Activated B cell treated with CpG ODN at 0.5 μM for 24 hours (primary cell): ENCODE measurements at regions not wholly inside any gene's neighbourhood (a gene's known extent, or its start where the extent isn't known, plus 50 kb on each side); places are given as distances from the start of the nearest gene placed in this dataset.

Experiments used
- ATAC-seq: fragments of 200-7000 bp; cut with Tn5 transposase; one replicate; pipeline ENCODE4 v1.10.0; 2021; ENCODE audit warnings: low read depth, mild to moderate bottlenecking, moderate library complexity
- CTCF ChIA-PET: fragments of 350-600 bp; sonication (Branson Sonifier 250); formaldehyde crosslinking; loops from one replicate; lab custom pipeline; 2021; ENCODE audit warnings: antibody characterized with exemption; lab: Charles Lee
- POLR2A ChIA-PET: fragments of 350-600 bp; sonication (Branson Sonifier 250); formaldehyde crosslinking; loops from one replicate; lab custom pipeline; 2021; ENCODE audit warnings: antibody characterized with exemption; lab: Charles Lee
- DNase-seq: peaks from one replicate; pipeline ENCODE4 v3.0.0; 2022
- H3K27ac Mint-ChIP-seq: one replicate; pipeline ENCODE4 v1.8.0; 2020; ENCODE audit warnings: mixed read lengths
- H3K27me3 Mint-ChIP-seq: one replicate; pipeline ENCODE4 v1.8.0; 2021; ENCODE audit warnings: mixed read lengths
- H3K36me3 Mint-ChIP-seq: one replicate; pipeline ENCODE4 v1.8.0; 2021; ENCODE audit warnings: low read depth, mixed read lengths
- H3K4me1 Mint-ChIP-seq: one replicate; pipeline ENCODE4 v1.8.0; 2021; ENCODE audit warnings: mixed read lengths
- H3K4me3 Mint-ChIP-seq: one replicate; pipeline ENCODE4 v1.8.0; 2020; ENCODE audit warnings: mild to moderate bottlenecking, mixed read lengths
- H3K9me3 Mint-ChIP-seq: one replicate; pipeline ENCODE4 v1.8.0; 2020; ENCODE audit warnings: mixed read lengths
- CTCF ChIP-seq: fragments of 200-600 bp; IDR thresholded peaks from one replicate; pipeline ENCODE4 v1.8.0; 2022; ENCODE audit warnings: antibody characterized with exemption, mild to moderate bottlenecking
- intact Hi-C: fragments of 100-400 bp; cut with micrococcal nuclease; formaldehyde crosslinking; loops from one replicate; pipeline ENCODE4 v1.15.1; 2024

DNA sequence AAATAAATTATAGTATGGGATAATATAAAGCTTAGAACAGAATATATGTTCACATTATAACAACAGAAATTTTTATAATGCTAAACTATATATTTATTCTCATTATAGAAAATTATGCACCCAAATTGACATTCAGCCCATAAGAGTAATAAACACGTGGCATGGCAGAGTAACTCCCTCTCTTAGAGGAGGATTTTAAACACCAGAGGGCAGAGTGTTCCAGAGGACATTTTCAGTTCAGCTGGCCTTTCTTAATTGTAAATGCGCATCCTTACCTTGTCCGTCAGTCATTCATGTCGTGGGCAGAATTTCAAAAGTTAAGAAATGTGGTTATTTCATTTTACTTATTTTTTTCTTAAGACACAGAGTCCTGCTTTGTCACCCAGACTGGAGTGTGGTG lies 147.1 kb downstream of the TANC2 start:
- CTCF ChIA-PET, result interaction anchor here (0.7 to 2.9 kb wide), 2 partner anchors 31 to 293 kb away, joined by 3 to 25 read pairs; no protein-coding TSS in a partner anchor
- Mint-ChIP-seq H3K9me3 (no peaks in the 10 kb centered on the region), H3K27ac (no peak overlapping the region), H3K36me3 (no peaks in the 10 kb centered on the region), H3K27me3 (peaks cover 2% of the 10 kb centered on the region), H3K4me1 (no peaks in the 10 kb centered on the region), H3K4me3 (no peak overlapping the region)
- ATAC-seq (no peak), DNase-seq (no peak)
- intact Hi-C loops, result loop anchor here (1.0 kb wide), 1 partner anchor 293 kb away; no protein-coding TSS in a partner anchor
- no peak for TF ChIP-seq CTCF
- POLR2A ChIA-PET, result no interaction called here

DNA sequence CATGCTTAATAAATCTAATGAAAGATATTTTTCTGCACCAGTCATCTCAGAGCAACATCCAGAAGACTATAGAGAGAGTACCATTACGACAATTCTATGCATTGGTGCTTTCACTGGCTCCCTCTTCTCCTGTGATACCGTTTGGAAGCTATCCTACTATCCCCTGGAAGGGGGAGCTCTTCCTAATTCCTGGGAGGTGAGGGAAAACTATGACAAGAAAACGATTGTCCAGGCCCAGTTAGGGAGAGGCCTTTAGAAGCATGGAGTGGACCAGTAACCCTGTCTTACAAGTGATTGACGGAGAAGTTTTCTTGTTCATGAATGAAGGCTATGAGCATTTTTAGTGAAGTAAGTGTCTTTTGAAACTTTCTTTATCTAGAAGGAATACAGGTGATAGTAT lies 150.2 kb downstream of the TANC2 start:
- CTCF ChIA-PET, result interaction anchor here (1.3 kb wide), 1 partner anchor 291 kb away, joined by 4 read pairs; no protein-coding TSS in a partner anchor
- no peak for TF ChIP-seq CTCF
- no peak for ATAC-seq

GRCh38 chr17:63116967-63117830 lies 151.2 kb downstream of the TANC2 start:
- no peaks in the 10 kb centered on the region for H3K9me3 Mint-ChIP-seq
- H3K4me1 Mint-ChIP-seq, result no peaks in the 10 kb centered on the region
- POLR2A ChIA-PET, result no interaction called here
- H3K36me3 Mint-ChIP-seq, result no peaks in the 10 kb centered on the region
- CTCF ChIA-PET, result interaction anchor here (0.7 to 1.3 kb wide), 2 partner anchors 290 kb away, joined by 3 to 4 read pairs; no protein-coding TSS in a partner anchor
- no peak for ATAC-seq
- intact Hi-C loops, result no loop called here
- no peak overlapping the region for H3K27ac Mint-ChIP-seq
- H3K4me3 Mint-ChIP-seq, result no peak overlapping the region
- DNase-seq, result no peak
- no peaks in the 10 kb centered on the region for H3K27me3 Mint-ChIP-seq
- TF ChIP-seq CTCF, result no peak

More for the DNA sequence above, 150.2 kb downstream of the TANC2 start:
- no peaks in the 10 kb centered on the region for H3K36me3 Mint-ChIP-seq
- H3K27me3 Mint-ChIP-seq, result peaks cover 2% of the 10 kb centered on the region
- H3K9me3 Mint-ChIP-seq, result no peaks in the 10 kb centered on the region
- POLR2A ChIA-PET, result no interaction called here
- H3K27ac Mint-ChIP-seq, result no peak overlapping the region
- no peak overlapping the region for H3K4me3 Mint-ChIP-seq
- no peak for DNase-seq
- H3K4me1 Mint-ChIP-seq, result no peaks in the 10 kb centered on the region
- intact Hi-C loops, result no loop called here

GRCh38 chr17:63120406-63120805 lies 154.4 kb downstream of the TANC2 start:
- Mint-ChIP-seq H3K36me3 (no peaks in the 10 kb centered on the region), H3K27ac (no peak overlapping the region), H3K4me1 (no peaks in the 10 kb centered on the region), H3K9me3 (no peaks in the 10 kb centered on the region), H3K27me3 (no peaks in the 10 kb centered on the region), H3K4me3 (no peak overlapping the region)
- ATAC-seq, result no peak
- ChIA-PET CTCF (no interaction called here), POLR2A (no interaction called here)
- intact Hi-C loops, result no loop called here
- DNase-seq, result no peak
- TF ChIP-seq CTCF, result no peak

GRCh38 chr17:63124536-63124935 lies 158.5 kb downstream of the TANC2 start:
- intact Hi-C loops, result no loop called here
- Mint-ChIP-seq H3K27me3 (no peaks in the 10 kb centered on the region), H3K36me3 (no peaks in the 10 kb centered on the region), H3K4me1 (no peaks in the 10 kb centered on the region), H3K27ac (no peak overlapping the region), H3K4me3 (no peak overlapping the region), H3K9me3 (no peaks in the 10 kb centered on the region)
- no peak for DNase-seq
- POLR2A ChIA-PET, result no interaction called here
- TF ChIP-seq CTCF, result no peak
- no peak for ATAC-seq
- CTCF ChIA-PET, result no interaction called here
